ENCODE measurements at regions not wholly inside any gene's neighbourhood (a gene's known extent, or its start where the extent isn't known, plus 50 kb on each side); places are given as distances from the start of the nearest gene placed in this dataset.

DNA sequence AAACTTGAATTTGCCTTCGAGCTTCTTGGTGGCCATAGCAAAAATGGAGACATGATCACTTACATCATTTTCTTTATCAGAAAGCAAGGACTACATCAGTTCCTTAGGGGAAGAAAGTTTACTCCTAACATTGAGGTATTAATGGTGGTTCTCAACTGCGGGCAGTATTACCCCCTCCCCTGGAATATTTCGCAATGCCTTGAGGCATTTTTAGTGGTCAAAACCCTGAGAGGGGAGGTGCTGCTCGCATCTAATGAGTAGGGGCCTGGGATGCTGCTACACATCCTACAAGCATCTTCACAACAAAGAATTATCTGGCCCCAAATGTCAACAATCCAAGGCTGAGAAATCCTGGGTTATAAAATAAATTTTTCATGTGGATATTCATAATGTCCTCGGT lies 222.2 kb upstream of the TSHZ2 start (continued):
- TF ChIP-seq, protein P1, sequence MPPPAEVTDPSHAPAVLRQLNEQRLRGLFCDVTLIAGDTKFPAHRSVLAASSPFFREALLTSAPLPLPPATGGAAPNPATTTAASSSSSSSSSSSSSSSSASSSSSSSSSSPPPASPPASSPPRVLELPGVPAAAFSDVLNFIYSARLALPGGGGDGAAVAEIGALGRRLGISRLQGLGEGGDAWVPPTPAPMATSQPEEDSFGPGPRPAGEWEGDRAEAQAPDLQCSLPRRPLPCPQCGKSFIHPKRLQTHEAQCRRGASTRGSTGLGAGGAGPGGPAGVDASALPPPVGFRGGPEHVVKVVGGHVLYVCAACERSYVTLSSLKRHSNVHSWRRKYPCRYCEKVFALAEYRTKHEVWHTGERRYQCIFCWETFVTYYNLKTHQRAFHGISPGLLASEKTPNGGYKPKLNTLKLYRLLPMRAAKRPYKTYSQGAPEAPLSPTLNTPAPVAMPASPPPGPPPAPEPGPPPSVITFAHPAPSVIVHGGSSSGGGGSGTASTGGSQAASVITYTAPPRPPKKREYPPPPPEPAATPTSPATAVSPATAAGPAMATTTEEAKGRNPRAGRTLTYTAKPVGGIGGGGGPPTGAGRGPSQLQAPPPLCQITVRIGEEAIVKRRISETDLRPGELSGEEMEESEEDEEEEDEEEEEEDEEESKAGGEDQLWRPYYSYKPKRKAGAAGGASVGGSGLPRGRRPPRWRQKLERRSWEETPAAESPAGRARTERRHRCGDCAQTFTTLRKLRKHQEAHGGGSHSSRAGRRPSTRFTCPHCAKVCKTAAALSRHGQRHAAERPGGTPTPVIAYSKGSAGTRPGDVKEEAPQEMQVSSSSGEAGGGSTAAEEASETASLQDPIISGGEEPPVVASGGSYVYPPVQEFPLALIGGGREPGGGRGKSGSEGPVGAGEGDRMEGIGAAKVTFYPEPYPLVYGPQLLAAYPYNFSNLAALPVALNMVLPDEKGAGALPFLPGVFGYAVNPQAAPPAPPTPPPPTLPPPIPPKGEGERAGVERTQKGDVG (CRISPR knock-in tag; IDR thresholded peaks at IDR 0.05): no peak
- TF ChIP-seq BCL11A (IDR thresholded peaks at IDR 0.05; ENCODE audit: low read depth, low read length): no peak
- no peak for TF ChIP-seq POLR2AphosphoS5 (IDR thresholded peaks at IDR 0.05; ENCODE audit: low read length)
- TF ChIP-seq ETV6 (conservative IDR thresholded peaks at IDR 0.05 in 1 of 2, IDR thresholded peaks at IDR 0.05 in 1 of 2; ENCODE audit: borderline replicate concordance in 1 of 2, low read depth in 1 of 2): no peak
- TF ChIP-seq, protein P2, sequence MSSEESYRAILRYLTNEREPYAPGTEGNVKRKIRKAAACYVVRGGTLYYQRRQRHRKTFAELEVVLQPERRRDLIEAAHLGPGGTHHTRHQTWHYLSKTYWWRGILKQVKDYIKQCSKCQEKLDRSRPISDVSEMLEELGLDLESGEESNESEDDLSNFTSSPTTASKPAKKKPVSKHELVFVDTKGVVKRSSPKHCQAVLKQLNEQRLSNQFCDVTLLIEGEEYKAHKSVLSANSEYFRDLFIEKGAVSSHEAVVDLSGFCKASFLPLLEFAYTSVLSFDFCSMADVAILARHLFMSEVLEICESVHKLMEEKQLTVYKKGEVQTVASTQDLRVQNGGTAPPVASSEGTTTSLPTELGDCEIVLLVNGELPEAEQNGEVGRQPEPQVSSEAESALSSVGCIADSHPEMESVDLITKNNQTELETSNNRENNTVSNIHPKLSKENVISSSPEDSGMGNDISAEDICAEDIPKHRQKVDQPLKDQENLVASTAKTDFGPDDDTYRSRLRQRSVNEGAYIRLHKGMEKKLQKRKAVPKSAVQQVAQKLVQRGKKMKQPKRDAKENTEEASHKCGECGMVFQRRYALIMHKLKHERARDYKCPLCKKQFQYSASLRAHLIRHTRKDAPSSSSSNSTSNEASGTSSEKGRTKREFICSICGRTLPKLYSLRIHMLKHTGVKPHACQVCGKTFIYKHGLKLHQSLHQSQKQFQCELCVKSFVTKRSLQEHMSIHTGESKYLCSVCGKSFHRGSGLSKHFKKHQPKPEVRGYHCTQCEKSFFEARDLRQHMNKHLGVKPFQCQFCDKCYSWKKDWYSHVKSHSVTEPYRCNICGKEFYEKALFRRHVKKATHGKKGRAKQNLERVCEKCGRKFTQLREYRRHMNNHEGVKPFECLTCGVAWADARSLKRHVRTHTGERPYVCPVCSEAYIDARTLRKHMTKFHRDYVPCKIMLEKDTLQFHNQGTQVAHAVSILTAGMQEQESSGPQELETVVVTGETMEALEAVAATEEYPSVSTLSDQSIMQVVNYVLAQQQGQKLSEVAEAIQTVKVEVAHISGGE (CRISPR knock-in tag; IDR thresholded peaks at IDR 0.05): no peak
- no peak for TF ChIP-seq CHD4 (IDR thresholded peaks at IDR 0.05)
- TF ChIP-seq, protein P3, sequence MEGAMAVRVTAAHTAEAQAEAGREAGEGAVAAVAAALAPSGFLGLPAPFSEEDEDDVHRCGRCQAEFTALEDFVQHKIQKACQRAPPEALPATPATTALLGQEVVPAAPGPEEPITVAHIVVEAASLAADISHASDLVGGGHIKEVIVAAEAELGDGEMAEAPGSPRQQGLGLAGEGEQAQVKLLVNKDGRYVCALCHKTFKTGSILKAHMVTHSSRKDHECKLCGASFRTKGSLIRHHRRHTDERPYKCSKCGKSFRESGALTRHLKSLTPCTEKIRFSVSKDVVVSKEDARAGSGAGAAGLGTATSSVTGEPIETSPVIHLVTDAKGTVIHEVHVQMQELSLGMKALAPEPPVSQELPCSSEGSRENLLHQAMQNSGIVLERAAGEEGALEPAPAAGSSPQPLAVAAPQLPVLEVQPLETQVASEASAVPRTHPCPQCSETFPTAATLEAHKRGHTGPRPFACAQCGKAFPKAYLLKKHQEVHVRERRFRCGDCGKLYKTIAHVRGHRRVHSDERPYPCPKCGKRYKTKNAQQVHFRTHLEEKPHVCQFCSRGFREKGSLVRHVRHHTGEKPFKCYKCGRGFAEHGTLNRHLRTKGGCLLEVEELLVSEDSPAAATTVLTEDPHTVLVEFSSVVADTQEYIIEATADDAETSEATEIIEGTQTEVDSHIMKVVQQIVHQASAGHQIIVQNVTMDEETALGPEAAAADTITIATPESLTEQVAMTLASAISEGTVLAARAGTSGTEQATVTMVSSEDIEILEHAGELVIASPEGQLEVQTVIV (IDR thresholded peaks at IDR 0.05; ENCODE audit: borderline replicate concordance, partially characterized antibody): no peak
- TF ChIP-seq, protein P4, sequence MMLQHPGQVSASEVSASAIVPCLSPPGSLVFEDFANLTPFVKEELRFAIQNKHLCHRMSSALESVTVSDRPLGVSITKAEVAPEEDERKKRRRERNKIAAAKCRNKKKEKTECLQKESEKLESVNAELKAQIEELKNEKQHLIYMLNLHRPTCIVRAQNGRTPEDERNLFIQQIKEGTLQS (IDR thresholded peaks at IDR 0.05; ENCODE audit: borderline replicate concordance, extremely low read depth, low read depth, low read length): no peak
- no peak for TF ChIP-seq ESRRA (IDR thresholded peaks at IDR 0.05; ENCODE audit: low read length)

Measured in GM12878 (cell line).